HepG2 (cell line): ENCODE measurements at regions not wholly inside any gene's neighbourhood (a gene's known extent, or its start where the extent isn't known, plus 50 kb on each side); places are given as distances from the start of the nearest gene placed in this dataset.

Source experiments
- EZH2 ChIP-seq: conservative IDR thresholded peaks from 2 replicates; pipeline ENCODE4 v1.6.1; 2012; ENCODE audit warnings: mild to moderate bottlenecking, low read depth, low read length, moderate library complexity
- MTF1 ChIP-seq: sonication (generic); formaldehyde crosslinking; IDR thresholded peaks from 2 replicates; pipeline ENCODE4 v1.5.0; 2020; ENCODE audit warnings: missing genetic modification reagents
- NCOA2 ChIP-seq: sonication (generic); formaldehyde crosslinking; IDR thresholded peaks from 2 replicates; pipeline ENCODE4 v1.8.0; 2022; ENCODE audit warnings: inconsistent platforms
- POLR2A ChIP-seq, 2 experiments: IDR thresholded peaks; 2 replicates each; pipeline ENCODE4 v1.6.1; 2011; ENCODE audit warnings: low read depth in 2 of 2, low read length in 2 of 2, mild to moderate bottlenecking in 1 of 2, moderate library complexity in 1 of 2; ENCODE audit not compliant: insufficient read depth in 1 of 2
- YY1 ChIP-seq: IDR thresholded peaks from 2 replicates; pipeline ENCODE4 v1.6.1; 2011; ENCODE audit warnings: low read length, low read depth, moderate library complexity, mild to moderate bottlenecking; ENCODE audit not compliant: insufficient read depth, insufficient replicate concordance
- ZNF274 ChIP-seq: sonication (generic); formaldehyde crosslinking; IDR thresholded peaks from 2 replicates; pipeline ENCODE4 v1.5.1; 2020; ENCODE audit warnings: mild to moderate bottlenecking, missing genetic modification reagents

- no peak for TF ChIP-seq ZNF274 (CRISPR knock-in tag)
- no peak for TF ChIP-seq MTF1 (CRISPR knock-in tag)
- TF ChIP-seq EZH2: no peak
- no peak for TF ChIP-seq POLR2A (IDR thresholded peaks at IDR 0.05; ENCODE audit: insufficient read depth in 1 of 2, low read depth in 2 of 2, low read length in 2 of 2)
- TF ChIP-seq NCOA2 (CRISPR knock-in tag): no peak
- no peak for TF ChIP-seq YY1
Observed at GRCh38 chr16:25449802-25450201, 192.2 kb upstream of the ZKSCAN2 start.
